H1 (cell line): ENCODE measurements at regions not wholly inside any gene's neighbourhood (a gene's known extent, or its start where the extent isn't known, plus 50 kb on each side); places are given as distances from the start of the nearest gene placed in this dataset.

Experiments
- HDAC6 ChIP-seq: IDR thresholded peaks from one replicate; pipeline ENCODE4 v1.7.1; 2012; ENCODE audit warnings: low read depth, mild to moderate bottlenecking, inconsistent platforms, low read length, moderate library complexity
- NRF1 ChIP-seq: IDR thresholded peaks from 2 replicates; pipeline ENCODE4 v1.6.1; 2011; ENCODE audit warnings: mild to moderate bottlenecking, low read depth, low read length, improper control_type of control experiment
- SP2 ChIP-seq: IDR thresholded peaks from 2 replicates; pipeline ENCODE4 v1.6.1; 2012; ENCODE audit warnings: mild to moderate bottlenecking, low read length, inconsistent platforms
- TBP ChIP-seq: IDR thresholded peaks from 2 replicates; pipeline ENCODE4 v1.6.1; 2011; ENCODE audit warnings: low read depth, low read length, improper control_type of control experiment
- YY1 ChIP-seq: IDR thresholded peaks from 2 replicates; pipeline ENCODE4 v1.6.1; 2011; ENCODE audit warnings: low read depth, mild to moderate bottlenecking, low read length
- ZNF274 ChIP-seq: IDR thresholded peaks from 2 replicates; pipeline ENCODE4 v1.7.0; 2012; ENCODE audit warnings: low read length, borderline replicate concordance; ENCODE audit errors: extremely low read depth

GRCh38 chr11:45592636-45593035 lies 72.8 kb downstream of the CHST1 start (continued):
- no peak for TF ChIP-seq ZNF274
- TF ChIP-seq NRF1: no peak
- TF ChIP-seq YY1: no peak
- no peak for TF ChIP-seq SP2
- no peak for TF ChIP-seq TBP
- TF ChIP-seq HDAC6: no peak
